ENCODE measurements at regions not wholly inside any gene's neighbourhood (a gene's known extent, or its start where the extent isn't known, plus 50 kb on each side); places are given as distances from the start of the nearest gene placed in this dataset.

DNA sequence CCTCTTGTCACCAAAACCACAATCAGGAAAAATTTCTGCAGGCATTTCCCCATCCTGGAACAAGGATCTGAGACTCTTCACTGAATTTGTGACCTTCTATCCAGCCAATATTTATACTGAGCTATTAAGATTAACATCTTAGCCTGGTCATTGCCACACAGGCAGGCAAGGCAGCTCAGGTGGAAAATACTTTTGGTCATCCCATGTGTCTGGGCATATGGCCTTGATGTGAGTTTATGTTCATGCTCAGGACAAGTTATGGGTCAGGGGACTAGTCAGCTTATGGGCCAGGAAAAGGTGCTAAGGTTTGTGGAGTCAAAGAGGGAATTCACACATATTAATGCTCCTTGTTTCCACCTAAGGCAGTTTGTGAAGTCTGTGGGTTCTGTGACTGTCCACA is 124.3 kb upstream of the TOP3B start:
- TF ChIP-seq TAF1 (IDR thresholded peaks at IDR 0.05; ENCODE audit: low read depth) (no peak), SMC3 (conservative IDR thresholded peaks at IDR 0.05; ENCODE audit: poor library complexity) (no peak), EZH2 (IDR thresholded peaks at IDR 0.05; ENCODE audit: borderline replicate concordance, insufficient read depth, low read length, poor library complexity, severe bottlenecking) (no peak), POLR2AphosphoS5 (IDR thresholded peaks at IDR 0.05) (no peak)
- TF ChIP-seq, protein P1, sequence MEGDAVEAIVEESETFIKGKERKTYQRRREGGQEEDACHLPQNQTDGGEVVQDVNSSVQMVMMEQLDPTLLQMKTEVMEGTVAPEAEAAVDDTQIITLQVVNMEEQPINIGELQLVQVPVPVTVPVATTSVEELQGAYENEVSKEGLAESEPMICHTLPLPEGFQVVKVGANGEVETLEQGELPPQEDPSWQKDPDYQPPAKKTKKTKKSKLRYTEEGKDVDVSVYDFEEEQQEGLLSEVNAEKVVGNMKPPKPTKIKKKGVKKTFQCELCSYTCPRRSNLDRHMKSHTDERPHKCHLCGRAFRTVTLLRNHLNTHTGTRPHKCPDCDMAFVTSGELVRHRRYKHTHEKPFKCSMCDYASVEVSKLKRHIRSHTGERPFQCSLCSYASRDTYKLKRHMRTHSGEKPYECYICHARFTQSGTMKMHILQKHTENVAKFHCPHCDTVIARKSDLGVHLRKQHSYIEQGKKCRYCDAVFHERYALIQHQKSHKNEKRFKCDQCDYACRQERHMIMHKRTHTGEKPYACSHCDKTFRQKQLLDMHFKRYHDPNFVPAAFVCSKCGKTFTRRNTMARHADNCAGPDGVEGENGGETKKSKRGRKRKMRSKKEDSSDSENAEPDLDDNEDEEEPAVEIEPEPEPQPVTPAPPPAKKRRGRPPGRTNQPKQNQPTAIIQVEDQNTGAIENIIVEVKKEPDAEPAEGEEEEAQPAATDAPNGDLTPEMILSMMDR (IDR thresholded peaks at IDR 0.05; ENCODE audit: poor library complexity, severe bottlenecking): no peak
